ENCODE measurements at regions not wholly inside any gene's neighbourhood (a gene's known extent, or its start where the extent isn't known, plus 50 kb on each side); places are given as distances from the start of the nearest gene placed in this dataset.
"Not testable (repeated sequence)": the region's sequence is repeated elsewhere in the genome, so short reads cannot be mapped to it uniquely, and the experiment has no call there.

DNA sequence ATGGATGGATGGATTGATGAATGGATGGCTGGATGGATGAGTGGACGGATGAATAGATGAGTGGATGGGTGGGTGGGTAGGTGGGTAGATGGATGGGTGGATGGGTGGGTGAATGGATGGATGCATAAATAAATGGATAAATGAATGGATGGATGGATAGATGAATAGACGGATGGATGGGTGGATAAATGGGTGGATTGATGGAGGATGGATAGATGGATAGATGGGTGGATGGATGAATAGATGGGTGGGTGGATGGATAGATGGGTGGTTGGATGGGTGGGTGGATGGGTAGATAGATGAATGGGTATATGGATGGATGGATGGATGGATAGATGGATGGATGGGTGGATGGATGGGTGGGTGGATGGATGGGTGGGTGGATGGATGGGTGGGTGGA lies 84.9 kb upstream of the ZNF536 start:
- Histone ChIP-seq H3K9ac (ENCODE audit: low read length) (no peak overlapping the region), H3K36me3 (ENCODE audit: control insufficient read depth, insufficient read depth, low read length, severe bottlenecking) (no peaks in the 10 kb centered on the region), H3K4me1 (ENCODE audit: control insufficient read depth, insufficient read depth, low read length) (no peaks in the 10 kb centered on the region), H3K4me3 (ENCODE audit: low read length) (no peak overlapping the region), H3K9me3 (ENCODE audit: control insufficient read depth, low read length) (no peaks in the 10 kb centered on the region), H3K27me3 (replicated peaks; ENCODE audit: control insufficient read depth, insufficient read depth, low read length) (peaks cover 6% of the 10 kb centered on the region)
- no peak for DNase-seq (ENCODE audit: low read depth)

- H3K9me3 ChIP-seq (ENCODE audit: control insufficient read depth, low read length) = no peaks in the 10 kb centered on the region
- no peaks in the 10 kb centered on the region for H3K4me1 ChIP-seq (ENCODE audit: control insufficient read depth, insufficient read depth, low read length)
- no peak overlapping the region for H3K9ac ChIP-seq (ENCODE audit: low read length)
- H3K36me3 ChIP-seq (ENCODE audit: control insufficient read depth, insufficient read depth, low read length, severe bottlenecking) = no peaks in the 10 kb centered on the region
- no peak for DNase-seq (ENCODE audit: low read depth)
- H3K4me3 ChIP-seq (ENCODE audit: low read length) = no peak overlapping the region
- no peaks in the 10 kb centered on the region for H3K27me3 ChIP-seq (replicated peaks; ENCODE audit: control insufficient read depth, insufficient read depth, low read length)
These were observed 84.2 kb upstream of the ZNF536 start for GRCh38 chr19:30287973-30288372.

GRCh38 chr19:30288911-30289310 lies 83.3 kb upstream of the ZNF536 start:
- no peaks in the 10 kb centered on the region for H3K4me1 ChIP-seq (ENCODE audit: control insufficient read depth, insufficient read depth, low read length)
- DNase-seq (ENCODE audit: low read depth) = no peak
- no peaks in the 10 kb centered on the region for H3K27me3 ChIP-seq (replicated peaks; ENCODE audit: control insufficient read depth, insufficient read depth, low read length)
- no peaks in the 10 kb centered on the region for H3K36me3 ChIP-seq (ENCODE audit: control insufficient read depth, insufficient read depth, low read length, severe bottlenecking)
- H3K9me3 ChIP-seq (ENCODE audit: control insufficient read depth, low read length) = no peaks in the 10 kb centered on the region
- no peak overlapping the region for H3K4me3 ChIP-seq (ENCODE audit: low read length)
- H3K9ac ChIP-seq (ENCODE audit: low read length) = no peak overlapping the region

GRCh38 chr19:30289336-30289735 lies 82.8 kb upstream of the ZNF536 start:
- H3K9me3 ChIP-seq (ENCODE audit: control insufficient read depth, low read length) = no peaks in the 10 kb centered on the region
- H3K27me3 ChIP-seq (replicated peaks; ENCODE audit: control insufficient read depth, insufficient read depth, low read length) = no peaks in the 10 kb centered on the region
- no peaks in the 10 kb centered on the region for H3K36me3 ChIP-seq (ENCODE audit: control insufficient read depth, insufficient read depth, low read length, severe bottlenecking)
- H3K4me1 ChIP-seq (ENCODE audit: control insufficient read depth, insufficient read depth, low read length) = no peaks in the 10 kb centered on the region
- H3K4me3 ChIP-seq (ENCODE audit: low read length) = no peak overlapping the region
- no peak overlapping the region for H3K9ac ChIP-seq (ENCODE audit: low read length)
- no peak for DNase-seq (ENCODE audit: low read depth)

- not testable (repeated sequence) for DNase-seq (ENCODE audit: low read depth); H3K27me3 ChIP-seq (replicated peaks; ENCODE audit: control insufficient read depth, insufficient read depth, low read length); H3K9me3 ChIP-seq (ENCODE audit: control insufficient read depth, low read length); H3K4me1 ChIP-seq (ENCODE audit: control insufficient read depth, insufficient read depth, low read length); H3K9ac ChIP-seq (ENCODE audit: low read length); H3K4me3 ChIP-seq (ENCODE audit: low read length); H3K36me3 ChIP-seq (ENCODE audit: control insufficient read depth, insufficient read depth, low read length, severe bottlenecking)
These were observed 81.4 kb upstream of the ZNF536 start for GRCh38 chr19:30290805-30291204.

DNA sequence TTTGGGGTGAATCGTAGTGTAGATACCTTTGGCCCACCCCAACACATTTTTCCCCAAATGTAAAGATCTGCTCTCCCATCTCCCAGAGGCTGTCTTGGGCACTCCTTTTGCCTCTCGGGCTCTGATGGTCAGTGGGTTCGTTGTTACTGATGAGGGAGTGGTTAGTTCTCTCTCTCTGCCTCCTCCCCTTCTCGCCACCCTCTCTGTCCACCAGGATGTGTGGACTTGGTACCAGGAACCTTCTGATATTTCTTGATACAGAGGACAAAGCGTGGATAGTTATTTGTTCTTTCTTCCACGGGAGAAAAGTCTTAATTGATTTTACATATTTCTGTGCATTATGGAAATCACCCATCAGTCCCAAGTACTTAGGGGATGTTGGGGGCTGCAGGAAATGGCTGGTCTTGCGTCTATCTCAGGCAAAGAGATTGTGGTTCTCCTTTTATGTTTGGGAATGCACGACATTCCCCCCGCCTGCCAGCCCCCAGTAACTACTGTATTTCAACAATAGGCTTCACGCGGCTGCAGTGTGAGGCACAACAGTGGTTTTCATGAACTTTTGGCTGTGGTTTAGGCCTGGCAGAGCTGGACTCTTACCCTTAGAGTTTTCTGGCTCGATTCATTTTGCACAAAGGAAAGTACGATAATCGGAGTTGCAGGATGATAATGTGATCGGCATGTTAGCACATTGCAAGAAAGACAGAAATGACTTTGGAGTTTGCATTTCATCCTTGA lies 79.0 kb upstream of the ZNF536 start:
- Histone ChIP-seq H3K27me3 (replicated peaks; ENCODE audit: control insufficient read depth, insufficient read depth, low read length) (no peaks in the 10 kb centered on the region), H3K36me3 (ENCODE audit: control insufficient read depth, insufficient read depth, low read length, severe bottlenecking) (no peaks in the 10 kb centered on the region), H3K4me1 (ENCODE audit: control insufficient read depth, insufficient read depth, low read length) (no peaks in the 10 kb centered on the region), H3K9me3 (ENCODE audit: control insufficient read depth, low read length) (no peaks in the 10 kb centered on the region), H3K4me3 (ENCODE audit: low read length) (no peak overlapping the region), H3K9ac (ENCODE audit: low read length) (no peak overlapping the region)
- DNase-seq (ENCODE audit: low read depth) = no peak

DNA sequence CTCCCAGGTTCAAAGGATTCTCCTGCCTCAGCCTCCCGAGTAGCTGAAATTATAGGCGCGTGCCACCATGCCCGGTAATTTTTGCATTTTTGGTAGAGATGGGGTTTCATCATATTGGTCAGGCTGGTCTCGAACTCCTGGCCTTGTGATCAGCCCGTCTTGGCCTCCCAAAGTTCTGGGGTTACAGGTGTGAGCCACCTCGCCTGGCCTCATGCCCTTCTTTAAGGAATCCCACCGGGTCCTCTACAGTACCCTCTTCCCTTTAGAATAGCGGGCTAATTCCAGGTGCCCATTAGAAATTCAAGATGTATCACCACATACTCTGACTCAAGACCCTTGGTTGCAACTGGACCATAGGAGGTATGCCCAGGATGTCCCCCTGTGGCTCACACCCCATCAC lies 74.2 kb upstream of the ZNF536 start:
- no peak for DNase-seq (ENCODE audit: low read depth)
- H3K4me3 ChIP-seq (ENCODE audit: low read length) = no peak overlapping the region
- H3K9me3 ChIP-seq (ENCODE audit: control insufficient read depth, low read length) = no peaks in the 10 kb centered on the region
- no peaks in the 10 kb centered on the region for H3K4me1 ChIP-seq (ENCODE audit: control insufficient read depth, insufficient read depth, low read length)
- H3K36me3 ChIP-seq (ENCODE audit: control insufficient read depth, insufficient read depth, low read length, severe bottlenecking) = no peaks in the 10 kb centered on the region
- H3K27me3 ChIP-seq (replicated peaks; ENCODE audit: control insufficient read depth, insufficient read depth, low read length) = no peaks in the 10 kb centered on the region
- H3K9ac ChIP-seq (ENCODE audit: low read length) = no peak overlapping the region

DNA sequence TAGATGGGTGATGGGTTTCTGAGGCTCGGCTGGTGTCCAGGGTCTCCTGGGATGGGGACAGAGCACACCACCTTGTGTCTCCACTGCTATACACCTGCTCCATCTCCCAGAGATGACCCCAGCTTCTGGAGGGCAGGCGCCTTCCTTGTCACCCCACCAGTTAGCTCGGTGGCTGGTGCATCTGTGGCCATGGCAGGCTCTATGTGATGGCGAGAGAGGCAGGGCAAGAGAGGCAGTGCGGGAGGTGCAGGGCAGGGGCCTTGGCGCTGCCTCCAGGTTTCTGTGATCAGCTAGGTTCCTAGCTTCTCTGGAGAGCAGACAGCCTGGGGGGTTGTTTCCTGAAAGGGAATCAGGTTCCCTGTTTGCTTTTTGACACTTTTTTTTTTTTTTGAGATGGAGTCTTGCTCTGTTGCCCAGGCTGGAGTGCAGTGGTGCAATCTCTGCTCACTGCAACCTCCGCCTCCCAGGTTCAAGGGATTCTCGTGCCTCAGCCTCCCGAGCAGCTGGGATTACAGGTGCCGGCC lies 69.0 kb upstream of the ZNF536 start:
- no peak for DNase-seq (ENCODE audit: low read depth)
- Histone ChIP-seq H3K4me1 (ENCODE audit: control insufficient read depth, insufficient read depth, low read length) (no peaks in the 10 kb centered on the region), H3K36me3 (ENCODE audit: control insufficient read depth, insufficient read depth, low read length, severe bottlenecking) (no peaks in the 10 kb centered on the region), H3K4me3 (ENCODE audit: low read length) (no peak overlapping the region), H3K9ac (ENCODE audit: low read length) (no peak overlapping the region), H3K9me3 (ENCODE audit: control insufficient read depth, low read length) (no peaks in the 10 kb centered on the region), H3K27me3 (replicated peaks; ENCODE audit: control insufficient read depth, insufficient read depth, low read length) (no peaks in the 10 kb centered on the region)

GRCh38 chr19:30304540-30304939 lies 67.6 kb upstream of the ZNF536 start:
- Histone ChIP-seq H3K36me3 (ENCODE audit: control insufficient read depth, insufficient read depth, low read length, severe bottlenecking) (no peaks in the 10 kb centered on the region), H3K4me1 (ENCODE audit: control insufficient read depth, insufficient read depth, low read length) (no peaks in the 10 kb centered on the region), H3K4me3 (ENCODE audit: low read length) (no peak overlapping the region), H3K9me3 (ENCODE audit: control insufficient read depth, low read length) (no peaks in the 10 kb centered on the region), H3K9ac (ENCODE audit: low read length) (no peak overlapping the region), H3K27me3 (replicated peaks; ENCODE audit: control insufficient read depth, insufficient read depth, low read length) (no peaks in the 10 kb centered on the region)
- no peak for DNase-seq (ENCODE audit: low read depth)

GRCh38 chr19:30305346-30306060 lies 66.7 kb upstream of the ZNF536 start:
- Histone ChIP-seq H3K36me3 (ENCODE audit: control insufficient read depth, insufficient read depth, low read length, severe bottlenecking) (no peaks in the 10 kb centered on the region), H3K4me3 (ENCODE audit: low read length) (no peak overlapping the region), H3K9me3 (ENCODE audit: control insufficient read depth, low read length) (no peaks in the 10 kb centered on the region), H3K9ac (ENCODE audit: low read length) (no peak overlapping the region), H3K27me3 (replicated peaks; ENCODE audit: control insufficient read depth, insufficient read depth, low read length) (no peaks in the 10 kb centered on the region), H3K4me1 (ENCODE audit: control insufficient read depth, insufficient read depth, low read length) (no peaks in the 10 kb centered on the region)
- DNase-seq (ENCODE audit: low read depth) = no peak

GRCh38 chr19:30307191-30307974 lies 64.8 kb upstream of the ZNF536 start:
- no peaks in the 10 kb centered on the region for H3K4me1 ChIP-seq (ENCODE audit: control insufficient read depth, insufficient read depth, low read length)
- no peaks in the 10 kb centered on the region for H3K9me3 ChIP-seq (ENCODE audit: control insufficient read depth, low read length)
- no peaks in the 10 kb centered on the region for H3K27me3 ChIP-seq (replicated peaks; ENCODE audit: control insufficient read depth, insufficient read depth, low read length)
- H3K36me3 ChIP-seq (ENCODE audit: control insufficient read depth, insufficient read depth, low read length, severe bottlenecking) = no peaks in the 10 kb centered on the region
- DNase-seq (ENCODE audit: low read depth) = no peak
- H3K9ac ChIP-seq (ENCODE audit: low read length) = no peak overlapping the region
- H3K4me3 ChIP-seq (ENCODE audit: low read length) = no peak overlapping the region

Data from adipocyte (in vitro differentiated cells).